H9 (cell line): ENCODE measurements at regions not wholly inside any gene's neighbourhood (a gene's known extent, or its start where the extent isn't known, plus 50 kb on each side); places are given as distances from the start of the nearest gene placed in this dataset.

Source experiments
- DNase-seq: peaks from one replicate; pipeline ENCODE4 v3.0.0-alpha.2; 2017
- H2AFZ ChIP-seq: one replicate; pipeline ENCODE4 v1.6.1; 2013; ENCODE audit warnings: mild to moderate bottlenecking, low read length, control low read depth, moderate library complexity
- H2AK5ac ChIP-seq: 2 replicates; pipeline ENCODE4 v1.6.1; 2013; ENCODE audit warnings: low read length, control low read depth, mixed read lengths; ENCODE audit not compliant: insufficient read length
- H2BK120ac ChIP-seq: one replicate; pipeline ENCODE4 v1.6.1; 2013; ENCODE audit warnings: low read depth, mild to moderate bottlenecking, low read length, control low read depth, inconsistent platforms; ENCODE audit not compliant: poor library complexity, severe bottlenecking
- H2BK12ac ChIP-seq: 2 replicates; pipeline ENCODE4 v1.6.1; 2013; ENCODE audit warnings: low read length, control low read depth, mixed read lengths, low read depth; ENCODE audit not compliant: insufficient read length
- H2BK15ac ChIP-seq: 2 replicates; pipeline ENCODE4 v1.6.1; 2013; ENCODE audit warnings: low read depth, low read length, control low read depth
- H2BK20ac ChIP-seq: one replicate; pipeline ENCODE4 v1.6.1; 2013; ENCODE audit warnings: low read depth, mild to moderate bottlenecking, low read length, control low read depth, inconsistent platforms; ENCODE audit not compliant: poor library complexity, severe bottlenecking
- H2BK5ac ChIP-seq: 2 replicates; pipeline ENCODE4 v1.6.1; 2013; ENCODE audit warnings: low read length, control low read depth, mixed read lengths; ENCODE audit not compliant: insufficient read length
- H3K14ac ChIP-seq: 2 replicates; pipeline ENCODE4 v1.6.1; 2013; ENCODE audit warnings: low read length, control low read depth; ENCODE audit not compliant: insufficient read depth
- H3K18ac ChIP-seq: 2 replicates; pipeline ENCODE4 v1.6.1; 2013; ENCODE audit warnings: low read depth, mild to moderate bottlenecking, mixed read lengths, low read length, control low read depth; ENCODE audit not compliant: insufficient read length
- H3K23ac ChIP-seq: 2 replicates; pipeline ENCODE4 v1.6.1; 2013; ENCODE audit warnings: low read length, control low read depth, mixed read lengths, low read depth; ENCODE audit not compliant: insufficient read length
- H3K23me2 ChIP-seq: 2 replicates; pipeline ENCODE4 v1.6.1; 2013; ENCODE audit warnings: low read depth, mild to moderate bottlenecking, mixed read lengths, low read length, control low read depth; ENCODE audit not compliant: insufficient read length, poor library complexity, severe bottlenecking
- H3K27ac ChIP-seq: 2 replicates; pipeline ENCODE4 v1.5.1; 2013; ENCODE audit warnings: low read length, control low read depth, mixed read lengths, low read depth; ENCODE audit not compliant: insufficient read length
- H3K27me3 ChIP-seq: 2 replicates; pipeline ENCODE4 v1.6.1; 2013; ENCODE audit warnings: low read length, control low read depth, inconsistent platforms; ENCODE audit not compliant: insufficient read depth
- H3K4ac ChIP-seq: 2 replicates; pipeline ENCODE4 v1.6.1; 2013; ENCODE audit warnings: low read depth, mild to moderate bottlenecking, control low read depth, inconsistent platforms, low read length, moderate library complexity
- H3K4me1 ChIP-seq: 2 replicates; pipeline ENCODE4 v1.6.1; 2013; ENCODE audit warnings: low read length, control low read depth, inconsistent platforms; ENCODE audit not compliant: insufficient read depth
- H3K4me2 ChIP-seq: 2 replicates; pipeline ENCODE4 v1.6.1; 2013; ENCODE audit warnings: low read length, control low read depth, mixed read lengths; ENCODE audit not compliant: insufficient read length, insufficient read depth
- H3K56ac ChIP-seq: 2 replicates; pipeline ENCODE4 v1.6.1; 2013; ENCODE audit warnings: low read depth, mild to moderate bottlenecking, mixed read lengths, low read length, control low read depth; ENCODE audit not compliant: insufficient read length
- H3K79me1 ChIP-seq: 2 replicates; pipeline ENCODE4 v1.6.1; 2013; ENCODE audit warnings: low read depth, mild to moderate bottlenecking, moderate library complexity, low read length, control low read depth, inconsistent platforms; ENCODE audit not compliant: insufficient read depth, poor library complexity, severe bottlenecking
- H3K79me2 ChIP-seq: 2 replicates; pipeline ENCODE4 v1.6.1; 2013; ENCODE audit warnings: low read length, control low read depth, inconsistent platforms; ENCODE audit not compliant: insufficient read depth
- H3K9ac ChIP-seq: 2 replicates; pipeline ENCODE4 v1.6.1; 2013; ENCODE audit warnings: low read length, control low read depth, mixed read lengths; ENCODE audit not compliant: insufficient read length; ENCODE audit errors: extremely low read depth
- H3K9me3 ChIP-seq: one replicate; pipeline ENCODE4 v1.6.1; 2013; ENCODE audit warnings: low read depth, low read length, inconsistent platforms; ENCODE audit not compliant: control insufficient read depth
- H3T11ph ChIP-seq: one replicate; pipeline ENCODE4 v1.6.1; 2013; ENCODE audit warnings: mild to moderate bottlenecking, low read length, control low read depth, inconsistent platforms
- H4K20me1 ChIP-seq: one replicate; pipeline ENCODE4 v1.6.1; 2013; ENCODE audit not compliant: control insufficient read depth, insufficient read length, insufficient read depth
- H4K5ac ChIP-seq: 2 replicates; pipeline ENCODE4 v1.6.1; 2013; ENCODE audit warnings: low read depth, mild to moderate bottlenecking, mixed read lengths, low read length, control low read depth; ENCODE audit not compliant: insufficient read length
- H4K8ac ChIP-seq: replicated peaks from 2 replicates; pipeline ENCODE4 v1.6.1; 2013; ENCODE audit warnings: low read length, control low read depth, mixed read lengths, low read depth; ENCODE audit not compliant: insufficient read length
- H4K91ac ChIP-seq: 2 replicates; pipeline ENCODE4 v1.6.1; 2013; ENCODE audit warnings: low read depth, mild to moderate bottlenecking, moderate library complexity, mixed read lengths, low read length, control low read depth; ENCODE audit not compliant: insufficient read length
- H3K27ac Mint-ChIP-seq, 3 experiments: 2 replicates in 2 of 3; 3 replicates in 1 of 3; pipeline ENCODE4 v1.8.0; 2020 to 2021; ENCODE audit warnings: mixed read lengths in 3 of 3, mild to moderate bottlenecking in 1 of 3, moderate library complexity in 1 of 3
- H3K27me3 Mint-ChIP-seq: 2 replicates; pipeline ENCODE4 v1.8.0; 2021; ENCODE audit warnings: low read depth, mild to moderate bottlenecking, moderate library complexity, mixed read lengths
- H3K36me3 Mint-ChIP-seq, 3 experiments: 2 replicates in 2 of 3; 3 replicates in 1 of 3; pipeline ENCODE4 v1.8.0; 2020 to 2021; ENCODE audit warnings: low read depth in 3 of 3, mixed read lengths in 3 of 3; ENCODE audit not compliant: insufficient read depth in 1 of 3
- H3K4me1 Mint-ChIP-seq, 2 experiments: 2 replicates each; pipeline ENCODE4 v1.8.0; 2020; ENCODE audit warnings: mixed read lengths in 2 of 2
- H3K4me3 Mint-ChIP-seq, 2 experiments: 2 replicates in 1 of 2; 3 replicates in 1 of 2; pipeline ENCODE4 v1.8.0; 2020 to 2021; ENCODE audit warnings: mild to moderate bottlenecking in 2 of 2, mixed read lengths in 2 of 2, moderate library complexity in 1 of 2
- H3K9me3 Mint-ChIP-seq, 2 experiments: 2 replicates in 1 of 2; 3 replicates in 1 of 2; pipeline ENCODE4 v1.8.0; 2020; ENCODE audit warnings: mild to moderate bottlenecking in 2 of 2, mixed read lengths in 2 of 2, moderate library complexity in 1 of 2
- CTCF ChIP-seq: fragments of 200-600 bp; sonication (generic); conservative IDR thresholded peaks from 3 replicates; pipeline ENCODE4 v1.8.0; 2021; ENCODE audit warnings: antibody characterized with exemption, mild to moderate bottlenecking
- WGBS: extraction: QIAGEN DNeasy Blood & Tissue Kit; methylation state at CpG from one replicate; pipeline ENCODE4 v1.1.7; 2013; ENCODE audit warnings: missing lambda C conversion rate, low lambda C conversion rate, mixed read lengths; ENCODE audit not compliant: insufficient read length; ENCODE audit errors: extremely low coverage; 5-methylcytosine and 5-hydroxymethylcytosine counted together

GRCh38 chr4:124290678-124291077, 421.9 kb downstream of the ANKRD50 start:
- Histone ChIP-seq H3K9ac (no peak overlapping the region), H3K27ac (no peak overlapping the region), H2BK20ac (no peak overlapping the region), H4K91ac (no peak overlapping the region), H3K18ac (no peak overlapping the region), H3K79me2 (no peaks in the 10 kb centered on the region), H3T11ph (no peak overlapping the region), H3K4ac (no peak overlapping the region), H3K4me1 (no peaks in the 10 kb centered on the region), H4K20me1 (no peaks in the 10 kb centered on the region), H3K79me1 (no peaks in the 10 kb centered on the region), H2BK5ac (no peak overlapping the region), H2BK15ac (no peak overlapping the region), H3K56ac (no peak overlapping the region), H2BK12ac (no peak overlapping the region), H4K5ac (no peak overlapping the region), H3K4me2 (no peak overlapping the region), H3K27me3 (no peaks in the 10 kb centered on the region), H4K8ac (no peak overlapping the region), H3K23me2 (no peaks in the 10 kb centered on the region), H3K23ac (no peak overlapping the region), H3K9me3 (no peaks in the 10 kb centered on the region), H2BK120ac (no peak overlapping the region), H2AK5ac (no peak overlapping the region), H2AFZ (no peak overlapping the region), H3K14ac (no peak overlapping the region)
- H3K27ac Mint-ChIP-seq = no peak overlapping the region
- TF ChIP-seq CTCF = no peak
- no CpG with 5 or more reads among the region's 1 CpG for WGBS
- H3K9me3 Mint-ChIP-seq = peaks cover 0 to 2% of the 10 kb centered on the region in 2 experiments; a peak in 3 of 5 replicates
- no peak overlapping the region for H3K4me3 Mint-ChIP-seq
- H3K36me3 Mint-ChIP-seq = no peaks in the 10 kb centered on the region
- DNase-seq = no peak
- no peaks in the 10 kb centered on the region for H3K27me3 Mint-ChIP-seq
- H3K4me1 Mint-ChIP-seq = no peaks in the 10 kb centered on the region
